HG03097 (cell line): ENCODE measurements at regions not wholly inside any gene's neighbourhood (a gene's known extent, or its start where the extent isn't known, plus 50 kb on each side); places are given as distances from the start of the nearest gene placed in this dataset.
"Not testable (repeated sequence)": the region's sequence is repeated elsewhere in the genome, so short reads cannot be mapped to it uniquely, and the experiment has no call there.

ENCODE experiments used
- ATAC-seq: cut with Tn5 transposase; IDR thresholded peaks from one replicate; pipeline ENCODE4 v1.9.1; 2021; ENCODE audit not compliant: unreplicated experiment, low FRiP score

DNA sequence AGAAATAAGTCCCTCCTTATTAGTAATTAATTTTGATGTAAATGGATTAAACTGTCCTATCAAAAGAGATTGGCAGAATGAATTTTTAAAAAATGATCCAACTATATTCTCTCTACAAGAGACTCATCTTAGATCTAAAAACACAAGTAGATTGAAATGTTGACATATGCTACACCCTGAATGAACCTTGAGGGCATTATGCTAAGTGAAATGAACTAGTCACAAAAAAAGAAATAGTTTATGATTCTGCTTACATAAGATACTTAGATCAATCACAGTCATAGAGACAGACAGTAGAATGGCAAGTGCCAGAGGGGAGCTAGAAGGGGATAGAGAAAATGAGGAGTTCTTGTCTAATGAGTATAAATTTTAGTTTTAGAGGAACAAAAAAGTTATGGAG, 849.8 kb downstream of the CDH11 start:
- ATAC-seq, result no peak

DNA sequence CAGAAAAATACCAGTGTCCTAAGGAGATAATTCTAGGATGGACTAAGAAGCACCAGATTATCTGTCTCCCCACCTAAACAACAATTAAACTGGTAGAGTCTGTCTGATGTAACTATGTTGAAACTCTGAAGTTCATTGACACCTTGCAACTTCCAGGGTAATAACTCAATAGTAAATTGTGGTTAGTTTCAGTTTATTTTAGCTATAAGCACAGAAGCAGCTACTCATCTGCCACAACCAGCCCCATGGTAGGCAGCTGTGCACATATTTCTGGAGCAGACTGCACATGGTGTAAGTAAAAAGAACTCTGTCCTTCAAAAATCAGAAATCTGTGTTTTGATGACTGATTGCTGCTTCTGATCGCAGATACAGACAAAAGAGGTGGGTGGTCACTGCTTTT, 852.1 kb downstream of the CDH11 start:
- ATAC-seq, result no peak

DNA sequence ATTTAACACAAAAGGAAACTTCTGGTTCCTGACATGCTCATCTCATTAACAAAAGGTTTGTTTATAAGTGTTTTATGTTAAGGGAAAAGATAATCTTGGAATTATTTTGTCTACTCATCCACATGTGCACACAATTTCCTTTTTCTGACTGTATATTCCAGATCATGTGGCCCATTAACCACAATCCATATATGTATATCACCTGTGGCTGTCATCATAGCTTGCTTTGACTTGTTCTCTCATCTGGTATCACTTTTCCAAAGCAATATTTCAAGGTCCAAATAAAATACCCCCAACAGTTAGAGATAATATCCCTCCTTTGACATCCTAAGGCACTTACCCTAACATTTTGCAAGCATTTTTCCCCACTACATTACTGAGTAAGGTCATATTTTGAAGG, 856.1 kb downstream of the CDH11 start:
- ATAC-seq, result no peak

- ATAC-seq, result not testable (repeated sequence)
Observed at GRCh38 chr16:64260631-64261401, 861.0 kb downstream of the CDH11 start.

GRCh38 chr16:64254443-64255367, 867.2 kb downstream of the CDH11 start:
- no peak for ATAC-seq

DNA sequence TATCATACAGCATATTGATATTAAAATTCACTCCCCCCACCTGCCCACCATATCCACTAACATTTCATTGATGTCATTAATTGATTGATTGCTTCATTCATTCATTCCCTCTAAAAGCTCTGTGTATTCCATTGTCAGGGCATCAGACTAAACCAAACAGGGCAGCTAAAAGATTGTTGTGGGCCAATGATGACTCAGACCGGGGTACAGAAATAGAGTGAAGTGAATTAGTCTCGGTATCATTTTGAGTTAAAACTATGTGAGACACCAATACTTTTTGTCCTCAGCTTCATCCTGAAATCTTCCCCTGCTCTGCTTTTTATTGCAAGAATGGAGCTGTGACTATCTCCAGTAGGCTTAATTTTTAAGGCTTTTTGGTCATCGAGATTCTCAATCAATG, 868.3 kb downstream of the CDH11 start:
- no peak for ATAC-seq

DNA sequence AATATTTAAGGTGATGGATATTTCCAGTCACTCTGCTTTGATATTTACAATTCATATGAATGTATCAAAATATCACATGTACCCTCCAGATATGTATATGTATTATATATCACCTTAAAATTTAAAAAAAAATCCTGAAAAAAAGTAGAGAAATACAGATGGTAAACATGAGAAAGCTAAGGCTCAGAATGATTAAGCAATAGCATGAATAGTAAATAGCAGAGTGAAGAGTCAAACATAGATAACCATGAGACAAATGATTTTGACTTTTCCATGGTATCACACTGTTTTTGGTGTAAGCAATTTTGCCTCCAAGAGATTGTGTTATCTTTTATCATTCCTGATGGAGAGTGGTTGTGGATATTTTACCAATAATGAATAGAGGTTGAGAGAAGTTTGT, 868.8 kb downstream of the CDH11 start:
- no peak for ATAC-seq

GRCh38 chr16:64251742-64252141, 870.1 kb downstream of the CDH11 start:
- ATAC-seq, result no peak

DNA sequence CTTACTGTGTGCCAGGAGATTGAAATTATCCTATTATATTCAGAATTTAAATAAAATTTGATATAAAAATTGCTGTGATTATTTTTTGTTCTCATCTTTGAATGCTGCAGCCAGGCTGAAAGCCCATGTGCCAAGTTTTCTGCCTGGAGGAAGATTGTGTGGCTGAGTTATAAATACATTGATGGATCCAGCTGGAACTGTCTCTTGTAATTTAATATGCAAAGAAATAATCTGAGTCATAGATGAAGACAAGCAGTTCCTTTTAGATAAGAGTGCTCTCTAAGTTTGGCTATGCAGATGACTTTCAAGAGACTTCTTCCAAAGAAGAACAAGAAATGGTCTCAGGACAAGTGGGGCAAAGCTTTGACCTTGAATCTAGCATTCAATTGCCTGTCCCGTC, 871.0 kb downstream of the CDH11 start:
- no peak for ATAC-seq

GRCh38 chr16:64242492-64242891, 879.4 kb downstream of the CDH11 start:
- no peak for ATAC-seq

DNA sequence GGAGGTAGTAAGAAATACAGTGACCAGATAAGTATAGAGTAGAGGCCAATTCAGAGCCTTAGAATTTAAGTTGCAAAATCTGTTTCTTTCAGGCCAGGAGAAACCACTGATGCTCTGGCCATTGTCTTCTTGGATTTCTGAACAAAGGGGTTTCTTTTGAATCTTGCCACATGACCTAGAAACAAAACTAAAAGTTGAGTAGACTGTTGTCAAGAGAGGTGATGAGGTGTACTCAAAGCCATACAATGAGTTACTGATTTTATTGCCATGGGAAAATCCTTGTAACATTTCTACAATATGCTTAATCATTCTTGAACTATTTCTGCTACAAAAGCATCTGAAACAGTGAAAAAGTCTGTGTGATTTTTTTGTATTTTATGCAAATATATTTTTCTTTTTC, 881.3 kb downstream of the CDH11 start:
- ATAC-seq, result no peak

DNA sequence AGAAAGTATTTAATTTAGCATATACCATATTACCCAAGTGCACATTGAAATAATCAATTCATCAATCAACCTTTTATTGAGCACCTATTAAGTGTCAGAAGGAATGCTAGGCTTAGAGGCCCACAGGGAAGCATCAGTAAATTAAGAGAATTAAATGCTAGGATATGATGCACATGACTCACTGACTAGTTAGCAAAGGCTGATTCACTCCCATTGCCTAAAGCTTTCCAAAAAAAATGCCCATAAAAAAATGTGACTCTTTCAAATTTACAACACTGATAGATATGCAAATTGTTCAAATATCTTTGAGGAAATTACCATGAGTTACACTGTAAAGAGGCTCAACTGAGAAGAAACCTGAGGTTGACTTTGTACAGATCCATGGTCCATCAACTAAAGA, 883.3 kb downstream of the CDH11 start:
- ATAC-seq, result no peak

DNA sequence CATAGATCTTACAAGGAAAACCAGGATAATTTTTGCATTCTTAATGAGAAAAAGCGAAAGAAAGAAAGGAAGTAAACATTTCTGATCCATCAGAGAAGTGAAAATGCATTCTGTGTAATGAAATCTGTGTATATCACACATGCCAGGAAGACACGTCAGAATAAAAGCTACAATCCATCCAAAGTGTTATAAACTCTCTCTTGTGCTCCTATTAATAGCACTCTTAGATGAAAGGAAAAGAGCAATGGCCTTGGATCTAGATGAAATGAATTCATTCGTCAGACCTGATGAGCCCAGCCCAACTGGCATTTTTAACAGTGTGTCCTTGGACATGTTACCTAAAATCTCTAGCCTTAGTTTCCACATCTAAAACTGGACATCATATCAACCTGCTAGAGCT, 885.5 kb downstream of the CDH11 start:
- ATAC-seq, result no peak

DNA sequence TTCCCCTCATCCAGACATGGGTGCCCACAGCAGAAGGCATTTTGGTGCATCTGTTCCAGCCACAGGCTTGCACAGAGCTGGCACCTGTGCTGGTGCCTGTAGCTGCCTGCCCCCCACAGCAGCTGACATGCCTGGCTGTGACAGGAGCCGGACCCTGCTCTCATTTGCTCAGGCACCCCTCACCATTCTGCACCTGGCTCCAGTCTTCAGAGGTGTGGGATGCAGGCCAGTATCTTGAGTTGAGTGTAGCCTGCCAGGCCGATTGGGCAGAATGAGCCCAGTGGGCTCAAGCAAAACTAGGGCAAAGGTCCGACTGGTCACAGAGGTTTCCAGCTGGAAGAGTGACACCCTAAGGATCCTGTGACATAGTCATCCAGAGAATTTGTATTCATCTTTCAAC, 887.7 kb downstream of the CDH11 start:
- no peak for ATAC-seq

- no peak for ATAC-seq
Observed at GRCh38 chr16:64225696-64226095, 896.2 kb downstream of the CDH11 start.

GRCh38 chr16:64225036-64225435, 896.8 kb downstream of the CDH11 start:
- ATAC-seq, result no peak

DNA sequence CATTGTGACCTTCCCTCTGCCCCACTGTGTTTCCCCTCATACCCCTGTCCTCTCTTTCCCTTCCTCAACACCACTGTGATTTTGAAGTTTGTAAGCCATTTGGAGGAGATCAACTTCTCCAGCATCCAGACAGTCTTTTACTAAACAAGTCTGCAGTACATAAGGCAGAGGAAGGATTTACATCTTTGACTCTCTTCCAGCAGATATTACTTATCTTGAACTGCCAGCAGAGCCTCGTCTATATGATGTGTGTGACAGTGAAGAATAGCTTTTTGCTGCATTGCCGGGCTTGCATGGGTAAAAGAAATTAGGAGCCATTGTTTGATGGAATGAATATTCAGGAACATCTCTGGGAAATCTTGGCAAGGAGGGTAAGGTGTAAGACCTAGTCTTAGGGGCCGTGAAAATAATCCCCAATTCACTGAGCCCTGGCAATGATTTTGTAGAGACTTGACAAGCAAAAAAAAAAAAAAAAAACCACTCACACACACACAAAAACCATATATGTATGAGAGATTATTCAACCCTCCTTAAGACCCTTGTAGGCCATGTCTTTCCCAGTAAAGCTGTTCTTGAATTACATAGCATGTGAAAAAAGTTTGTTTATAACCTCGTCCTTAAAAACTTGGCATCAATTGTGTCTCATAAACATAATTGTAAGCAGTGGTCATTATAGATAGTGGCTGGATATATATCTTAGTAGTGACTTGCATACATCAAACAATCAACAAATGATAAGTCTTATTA, 903.9 kb downstream of the CDH11 start:
- ATAC-seq, result no peak

GRCh38 chr16:64215730-64216129, 906.1 kb downstream of the CDH11 start:
- ATAC-seq, result no peak

- no peak for ATAC-seq
Observed at GRCh38 chr16:64211331-64211730, 910.5 kb downstream of the CDH11 start.

- ATAC-seq, result no peak
Observed at GRCh38 chr16:64206862-64207261, 915.0 kb downstream of the CDH11 start.

- no peak for ATAC-seq
Observed at GRCh38 chr16:64203126-64203525, 918.7 kb downstream of the CDH11 start.
